ENCODE measurements at regions not wholly inside any gene's neighbourhood (a gene's known extent, or its start where the extent isn't known, plus 50 kb on each side); places are given as distances from the start of the nearest gene placed in this dataset.

DNA sequence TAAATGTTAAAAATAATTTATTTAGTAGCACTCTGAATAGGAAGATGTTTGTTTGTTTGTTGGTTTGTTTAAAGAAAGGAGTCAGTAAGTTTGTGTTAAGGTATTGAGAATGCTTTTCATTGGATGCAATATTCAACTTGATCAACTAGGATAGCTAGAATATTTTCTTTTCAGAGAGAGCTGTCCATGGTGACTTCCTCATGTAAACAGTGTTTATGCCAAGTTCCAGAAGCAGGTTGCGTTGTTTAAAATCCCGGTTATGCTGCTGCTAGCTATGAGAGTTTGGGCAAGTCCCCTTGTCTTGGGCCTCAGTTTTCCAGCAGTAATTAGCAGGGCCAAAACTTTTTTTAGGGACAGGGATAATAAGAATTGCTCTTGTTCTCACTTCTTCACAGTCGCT, 876.2 kb upstream of the HS3ST1 start:
- Histone ChIP-seq H2AFZ (ENCODE audit: low read length) (no peak overlapping the region), H3K36me3 (replicated peaks; ENCODE audit: insufficient read depth, low read length) (no peaks in the 10 kb centered on the region), H3K9ac (ENCODE audit: low read length) (no peak overlapping the region), H4K20me1 (ENCODE audit: insufficient read depth, low read length) (no peaks in the 10 kb centered on the region), H3F3A (ENCODE audit: insufficient read depth, low read length) (no peaks in the 10 kb centered on the region), H3K4me1 (ENCODE audit: low read length) (no peaks in the 10 kb centered on the region), H3K27ac (ENCODE audit: low read length) (no peak overlapping the region), H3K9me3 (replicated peaks; ENCODE audit: insufficient read depth, low read length) (no peaks in the 10 kb centered on the region), H3K27me3 (replicated peaks; ENCODE audit: insufficient read depth, low read length) (no peaks in the 10 kb centered on the region), H3K79me2 (ENCODE audit: low read length) (no peaks in the 10 kb centered on the region), H3K4me2 (ENCODE audit: low read depth, low read length) (no peak overlapping the region), H3K9me2 (replicated peaks; ENCODE audit: insufficient read depth, low read length) (no peaks in the 10 kb centered on the region), H3K4me3 (ENCODE audit: low read length) (no peak overlapping the region)
- TF ChIP-seq, protein P1, sequence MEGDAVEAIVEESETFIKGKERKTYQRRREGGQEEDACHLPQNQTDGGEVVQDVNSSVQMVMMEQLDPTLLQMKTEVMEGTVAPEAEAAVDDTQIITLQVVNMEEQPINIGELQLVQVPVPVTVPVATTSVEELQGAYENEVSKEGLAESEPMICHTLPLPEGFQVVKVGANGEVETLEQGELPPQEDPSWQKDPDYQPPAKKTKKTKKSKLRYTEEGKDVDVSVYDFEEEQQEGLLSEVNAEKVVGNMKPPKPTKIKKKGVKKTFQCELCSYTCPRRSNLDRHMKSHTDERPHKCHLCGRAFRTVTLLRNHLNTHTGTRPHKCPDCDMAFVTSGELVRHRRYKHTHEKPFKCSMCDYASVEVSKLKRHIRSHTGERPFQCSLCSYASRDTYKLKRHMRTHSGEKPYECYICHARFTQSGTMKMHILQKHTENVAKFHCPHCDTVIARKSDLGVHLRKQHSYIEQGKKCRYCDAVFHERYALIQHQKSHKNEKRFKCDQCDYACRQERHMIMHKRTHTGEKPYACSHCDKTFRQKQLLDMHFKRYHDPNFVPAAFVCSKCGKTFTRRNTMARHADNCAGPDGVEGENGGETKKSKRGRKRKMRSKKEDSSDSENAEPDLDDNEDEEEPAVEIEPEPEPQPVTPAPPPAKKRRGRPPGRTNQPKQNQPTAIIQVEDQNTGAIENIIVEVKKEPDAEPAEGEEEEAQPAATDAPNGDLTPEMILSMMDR (IDR thresholded peaks at IDR 0.05; ENCODE audit: low read length): no peak
- no peak for TF ChIP-seq EZH2phosphoT487 (IDR thresholded peaks at IDR 0.05; ENCODE audit: low read length)
- no peak for TF ChIP-seq EZH2 (optimal IDR thresholded peaks at IDR 0.05; ENCODE audit: low read depth, low read length)
- no peak for DNase-seq

DNA sequence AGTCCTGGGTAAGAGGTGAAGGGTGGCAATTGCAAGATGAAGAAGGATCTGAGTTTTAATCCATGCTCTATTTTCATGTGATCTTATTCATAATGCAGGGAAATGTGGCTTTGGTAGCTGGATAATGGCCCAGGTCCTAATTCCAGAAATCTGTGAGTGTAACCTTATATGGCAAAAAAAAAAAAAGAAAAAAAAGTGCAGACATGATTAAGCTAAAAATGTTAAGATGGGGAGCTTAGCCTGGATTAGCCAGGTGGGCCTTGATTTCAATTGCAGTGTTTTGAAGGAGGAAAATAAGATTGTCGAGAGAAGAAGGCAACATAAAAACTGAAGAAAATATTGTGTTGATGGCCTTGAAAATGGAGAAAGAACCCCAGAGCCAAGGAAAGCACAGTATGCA, 867.7 kb upstream of the HS3ST1 start:
- TF ChIP-seq EZH2 (optimal IDR thresholded peaks at IDR 0.05; ENCODE audit: low read depth, low read length) (no peak), EZH2phosphoT487 (IDR thresholded peaks at IDR 0.05; ENCODE audit: low read length) (no peak)
- TF ChIP-seq, protein P1 (IDR thresholded peaks at IDR 0.05; ENCODE audit: low read length): no peak
- Histone ChIP-seq H3K27ac (ENCODE audit: low read length) (no peak overlapping the region), H4K20me1 (ENCODE audit: insufficient read depth, low read length) (no peaks in the 10 kb centered on the region), H3K27me3 (replicated peaks; ENCODE audit: insufficient read depth, low read length) (no peaks in the 10 kb centered on the region), H3K4me2 (ENCODE audit: low read depth, low read length) (no peak overlapping the region), H3K4me3 (ENCODE audit: low read length) (no peak overlapping the region), H3K4me1 (ENCODE audit: low read length) (no peaks in the 10 kb centered on the region), H3K36me3 (replicated peaks; ENCODE audit: insufficient read depth, low read length) (no peaks in the 10 kb centered on the region), H3F3A (ENCODE audit: insufficient read depth, low read length) (no peaks in the 10 kb centered on the region), H3K9me3 (replicated peaks; ENCODE audit: insufficient read depth, low read length) (no peaks in the 10 kb centered on the region), H3K9me2 (replicated peaks; ENCODE audit: insufficient read depth, low read length) (no peaks in the 10 kb centered on the region), H2AFZ (ENCODE audit: low read length) (no peak overlapping the region), H3K79me2 (ENCODE audit: low read length) (no peaks in the 10 kb centered on the region), H3K9ac (ENCODE audit: low read length) (no peak overlapping the region)
- no peak for DNase-seq

DNA sequence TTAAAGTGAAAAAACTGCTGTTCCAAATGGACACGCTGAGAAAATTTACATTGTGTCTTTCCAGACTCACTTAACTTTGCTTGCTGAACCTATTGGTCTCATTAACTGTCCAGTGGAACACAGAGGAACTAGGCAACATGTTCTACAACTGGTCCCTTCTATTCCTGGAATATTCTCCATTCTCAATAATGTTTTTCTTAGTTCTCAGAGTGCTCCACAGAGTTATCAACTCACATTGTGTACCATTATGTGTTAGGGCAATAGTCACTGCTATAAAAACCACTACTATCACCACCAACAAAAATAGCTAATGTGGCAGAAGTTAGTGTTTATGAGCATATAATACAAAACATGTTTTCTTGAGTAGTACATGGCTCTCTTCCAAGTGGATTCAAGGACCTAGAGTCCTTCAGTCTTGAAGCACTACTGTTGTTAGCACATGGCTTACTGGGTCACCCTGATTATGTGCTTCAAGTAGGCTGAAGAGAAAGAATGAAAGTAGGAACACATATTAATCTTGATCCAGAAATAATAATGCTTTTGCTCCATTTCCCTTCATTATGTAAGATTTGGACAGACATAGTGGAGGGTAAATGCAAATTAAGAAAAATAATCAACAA, 865.3 kb upstream of the HS3ST1 start:
- Histone ChIP-seq H4K20me1 (ENCODE audit: insufficient read depth, low read length) (no peaks in the 10 kb centered on the region), H3K4me1 (ENCODE audit: low read length) (no peaks in the 10 kb centered on the region), H3K4me2 (ENCODE audit: low read depth, low read length) (no peak overlapping the region), H3K27ac (ENCODE audit: low read length) (no peak overlapping the region), H2AFZ (ENCODE audit: low read length) (no peak overlapping the region), H3F3A (ENCODE audit: insufficient read depth, low read length) (no peaks in the 10 kb centered on the region), H3K9me2 (replicated peaks; ENCODE audit: insufficient read depth, low read length) (no peaks in the 10 kb centered on the region), H3K9me3 (replicated peaks; ENCODE audit: insufficient read depth, low read length) (no peaks in the 10 kb centered on the region), H3K27me3 (replicated peaks; ENCODE audit: insufficient read depth, low read length) (no peaks in the 10 kb centered on the region), H3K4me3 (ENCODE audit: low read length) (no peak overlapping the region), H3K9ac (ENCODE audit: low read length) (no peak overlapping the region), H3K79me2 (ENCODE audit: low read length) (no peaks in the 10 kb centered on the region), H3K36me3 (replicated peaks; ENCODE audit: insufficient read depth, low read length) (no peaks in the 10 kb centered on the region)
- TF ChIP-seq EZH2phosphoT487 (IDR thresholded peaks at IDR 0.05; ENCODE audit: low read length) (no peak), EZH2 (optimal IDR thresholded peaks at IDR 0.05; ENCODE audit: low read depth, low read length) (no peak)
- TF ChIP-seq, protein P1 (IDR thresholded peaks at IDR 0.05; ENCODE audit: low read length): no peak
- no peak for DNase-seq
